MM.1S (cell line): ENCODE measurements at regions not wholly inside any gene's neighbourhood (a gene's known extent, or its start where the extent isn't known, plus 50 kb on each side); places are given as distances from the start of the nearest gene placed in this dataset.
A peak's percentile ranks its signal among the peaks of the same experiment; 100 is the strongest.

ENCODE experiments used
- DNase-seq: peaks from one replicate; pipeline ENCODE4 v3.0.0-alpha.2; 2015
- H2AFZ ChIP-seq: fragments of 300-600 bp; sonication (generic); 2 replicates; pipeline ENCODE4 v1.6.0; 2016; ENCODE audit warnings: antibody characterized with exemption, low read length
- H3F3A ChIP-seq: fragments of 300-600 bp; sonication (generic); 2 replicates; pipeline ENCODE4 v1.6.1; 2016; ENCODE audit warnings: mild to moderate bottlenecking, antibody characterized with exemption, low read length, moderate library complexity, mixed read lengths; ENCODE audit not compliant: insufficient read depth
- H3K27ac ChIP-seq: fragments of 300-600 bp; sonication (generic); 2 replicates; pipeline ENCODE4 v1.5.1; 2016; ENCODE audit warnings: mild to moderate bottlenecking, low read length
- H3K27me3 ChIP-seq: fragments of 300-600 bp; sonication (generic); replicated peaks from 2 replicates; pipeline ENCODE4 v1.6.0; 2016; ENCODE audit warnings: low read length; ENCODE audit not compliant: insufficient read depth
- H3K36me3 ChIP-seq: fragments of 300-600 bp; sonication (generic); replicated peaks from 2 replicates; pipeline ENCODE4 v1.6.1; 2016; ENCODE audit warnings: mild to moderate bottlenecking, low read length, mixed read lengths; ENCODE audit not compliant: insufficient read depth
- H3K4me1 ChIP-seq: fragments of 300-600 bp; sonication (generic); 2 replicates; pipeline ENCODE4 v1.6.1; 2016; ENCODE audit warnings: low read length, mixed read lengths
- H3K4me2 ChIP-seq: fragments of 300-600 bp; sonication (generic); 2 replicates; pipeline ENCODE4 v1.6.0; 2016; ENCODE audit warnings: low read depth, low read length
- H3K4me3 ChIP-seq: fragments of 300-600 bp; sonication (generic); 2 replicates; pipeline ENCODE4 v1.5.1; 2016; ENCODE audit warnings: low read length, mixed read lengths
- H3K79me2 ChIP-seq: fragments of 300-600 bp; sonication (generic); 2 replicates; pipeline ENCODE4 v1.6.1; 2016; ENCODE audit warnings: mixed run types, low read length, mixed read lengths
- H3K9ac ChIP-seq: fragments of 300-600 bp; sonication (generic); 2 replicates; pipeline ENCODE4 v1.6.1; 2016; ENCODE audit warnings: low read length, mixed read lengths
- H3K9me2 ChIP-seq: fragments of 300-600 bp; sonication (generic); replicated peaks from 2 replicates; pipeline ENCODE4 v1.6.1; 2016; ENCODE audit warnings: mild to moderate bottlenecking, low read length, mixed read lengths; ENCODE audit not compliant: insufficient read depth
- H3K9me3 ChIP-seq: fragments of 300-600 bp; sonication (generic); replicated peaks from 2 replicates; pipeline ENCODE4 v1.6.1; 2016; ENCODE audit warnings: mild to moderate bottlenecking, low read length, mixed read lengths; ENCODE audit not compliant: insufficient read depth
- H4K20me1 ChIP-seq: fragments of 300-600 bp; sonication (generic); 2 replicates; pipeline ENCODE4 v1.6.1; 2016; ENCODE audit warnings: mild to moderate bottlenecking, low read length, moderate library complexity, mixed read lengths; ENCODE audit not compliant: insufficient read depth
- EZH2 ChIP-seq: fragments of 300-600 bp; sonication (generic); optimal IDR thresholded peaks from 2 replicates; pipeline ENCODE3; 2017; ENCODE audit warnings: low read depth, mild to moderate bottlenecking, antibody characterized with exemption, low read length, mixed read lengths
- EZH2phosphoT487 ChIP-seq: fragments of 300-600 bp; sonication (generic); IDR thresholded peaks from 2 replicates; pipeline ENCODE4 v1.6.1; 2018; ENCODE audit warnings: antibody characterized with exemption, low read length
- TF ChIP-seq, protein P1 (sequence below): fragments of 300-600 bp; sonication (generic); IDR thresholded peaks from 2 replicates; pipeline ENCODE4 v1.5.1; 2016; ENCODE audit warnings: antibody characterized with exemption, low read length, mixed read lengths

DNA sequence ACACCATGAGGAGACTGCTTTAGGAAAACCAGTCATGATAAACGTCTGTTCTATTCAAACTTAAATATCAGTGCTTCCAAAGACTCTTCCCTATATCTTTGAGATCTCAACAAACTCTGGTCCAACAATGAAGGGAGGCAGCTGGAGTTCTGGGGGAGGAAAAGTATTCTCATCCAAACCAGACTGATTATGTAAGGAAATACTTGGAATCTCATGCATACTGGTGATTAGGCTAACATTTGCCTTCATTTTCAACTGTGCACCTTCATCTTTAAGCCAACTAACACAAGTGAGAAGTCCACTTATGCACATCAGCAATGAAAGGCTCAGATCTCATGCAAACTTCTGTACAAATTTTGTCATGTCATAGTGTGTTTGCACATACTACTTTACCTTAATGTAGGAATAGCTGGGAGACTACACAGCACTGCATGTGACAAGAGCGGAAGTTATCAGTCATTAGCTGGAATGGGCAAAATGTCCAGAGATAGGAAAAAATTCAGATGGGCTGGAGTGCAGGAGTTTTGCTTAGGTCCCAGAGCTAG, 67.5 kb upstream of the STK17B start:
- H3K36me3 ChIP-seq = no peaks in the 10 kb centered on the region

DNA sequence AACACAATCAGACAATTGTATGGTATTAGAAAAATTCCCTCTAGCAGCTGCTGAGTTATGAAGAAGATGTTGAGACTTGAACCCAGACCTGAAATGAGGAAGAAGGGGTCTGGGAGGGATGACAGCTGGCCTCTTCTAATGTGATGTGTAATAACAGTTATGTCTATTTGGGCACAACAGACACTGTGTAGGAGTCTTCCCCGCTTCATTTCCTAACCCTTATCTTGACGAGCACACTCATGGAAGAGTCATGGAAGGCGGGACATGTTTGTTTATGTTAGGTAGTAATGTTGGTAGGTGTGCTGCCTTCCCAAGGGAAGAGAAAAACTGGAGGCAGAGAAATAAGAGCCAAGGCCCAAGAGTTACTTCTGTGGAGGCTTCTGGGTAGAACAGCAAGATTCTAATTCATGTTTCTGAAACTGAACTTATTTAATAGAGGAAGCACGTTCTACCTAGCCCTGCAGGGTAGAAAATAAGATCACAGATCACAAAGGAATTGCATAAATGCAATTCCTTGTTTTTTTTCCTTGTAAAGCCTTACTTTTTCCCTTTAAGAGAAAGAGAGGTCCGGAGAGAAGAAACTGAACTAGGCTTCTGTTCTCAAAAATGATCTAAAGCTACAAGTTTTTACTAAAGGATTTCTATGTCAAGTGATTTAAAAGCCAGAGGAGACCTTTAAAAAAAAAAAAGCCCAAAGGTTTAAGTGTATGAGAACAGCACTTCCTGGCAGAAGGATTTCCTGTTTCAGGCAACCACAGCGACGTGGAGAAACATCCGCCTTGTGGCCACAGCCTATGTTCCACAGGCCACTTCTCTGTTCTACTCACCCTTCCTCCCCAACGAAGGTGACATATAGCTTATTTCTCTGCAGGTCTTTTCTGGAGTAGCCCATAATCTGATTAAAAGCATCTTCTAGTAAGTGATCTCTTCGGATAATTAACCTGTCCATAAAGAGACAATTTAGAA, 68.5 kb upstream of the STK17B start:
- Histone ChIP-seq H3K4me2 (peak overlapping the region; percentile 69), H3K9me3 (no peaks in the 10 kb centered on the region), H3K36me3 (no peaks in the 10 kb centered on the region), H4K20me1 (no peaks in the 10 kb centered on the region), H3K27me3 (no peaks in the 10 kb centered on the region), H3K79me2 (no peaks in the 10 kb centered on the region), H2AFZ (peak overlapping the region; percentile 21), H3F3A (peaks cover 9% of the 10 kb centered on the region), H3K4me1 (peaks cover 37% of the 10 kb centered on the region), H3K4me3 (0 out of 2 replicates have a peak overlapping the region, but pooled peaks have one; percentile 16), H3K9me2 (no peaks in the 10 kb centered on the region), H3K9ac (peak overlapping the region; percentile 47), H3K27ac (peak overlapping the region; percentile 90)
- TF ChIP-seq, protein P1, sequence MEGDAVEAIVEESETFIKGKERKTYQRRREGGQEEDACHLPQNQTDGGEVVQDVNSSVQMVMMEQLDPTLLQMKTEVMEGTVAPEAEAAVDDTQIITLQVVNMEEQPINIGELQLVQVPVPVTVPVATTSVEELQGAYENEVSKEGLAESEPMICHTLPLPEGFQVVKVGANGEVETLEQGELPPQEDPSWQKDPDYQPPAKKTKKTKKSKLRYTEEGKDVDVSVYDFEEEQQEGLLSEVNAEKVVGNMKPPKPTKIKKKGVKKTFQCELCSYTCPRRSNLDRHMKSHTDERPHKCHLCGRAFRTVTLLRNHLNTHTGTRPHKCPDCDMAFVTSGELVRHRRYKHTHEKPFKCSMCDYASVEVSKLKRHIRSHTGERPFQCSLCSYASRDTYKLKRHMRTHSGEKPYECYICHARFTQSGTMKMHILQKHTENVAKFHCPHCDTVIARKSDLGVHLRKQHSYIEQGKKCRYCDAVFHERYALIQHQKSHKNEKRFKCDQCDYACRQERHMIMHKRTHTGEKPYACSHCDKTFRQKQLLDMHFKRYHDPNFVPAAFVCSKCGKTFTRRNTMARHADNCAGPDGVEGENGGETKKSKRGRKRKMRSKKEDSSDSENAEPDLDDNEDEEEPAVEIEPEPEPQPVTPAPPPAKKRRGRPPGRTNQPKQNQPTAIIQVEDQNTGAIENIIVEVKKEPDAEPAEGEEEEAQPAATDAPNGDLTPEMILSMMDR = peak; percentile 16
- no peak for TF ChIP-seq EZH2
- TF ChIP-seq EZH2phosphoT487 = no peak
- peak; percentile 93 for DNase-seq

More for the DNA sequence above, 67.5 kb upstream of the STK17B start:
- DNase-seq = no peak
- H3K27ac ChIP-seq = peak overlapping the region; percentile 90; the same call in 1 of the 2 replicates
- H3K9ac ChIP-seq = no peak overlapping the region
- H3K4me1 ChIP-seq = peaks cover 46% of the 10 kb centered on the region
- H2AFZ ChIP-seq = no peak overlapping the region
- no peaks in the 10 kb centered on the region for H3K27me3 ChIP-seq
- H4K20me1 ChIP-seq = no peaks in the 10 kb centered on the region
- no peak overlapping the region for H3K4me2 ChIP-seq
- peaks cover 18% of the 10 kb centered on the region for H3F3A ChIP-seq
- H3K4me3 ChIP-seq = no peak overlapping the region
- no peaks in the 10 kb centered on the region for H3K79me2 ChIP-seq
- TF ChIP-seq, protein P1 = no peak
- TF ChIP-seq EZH2 (no peak), EZH2phosphoT487 (no peak)
- no peaks in the 10 kb centered on the region for H3K9me3 ChIP-seq
- no peaks in the 10 kb centered on the region for H3K9me2 ChIP-seq

DNA sequence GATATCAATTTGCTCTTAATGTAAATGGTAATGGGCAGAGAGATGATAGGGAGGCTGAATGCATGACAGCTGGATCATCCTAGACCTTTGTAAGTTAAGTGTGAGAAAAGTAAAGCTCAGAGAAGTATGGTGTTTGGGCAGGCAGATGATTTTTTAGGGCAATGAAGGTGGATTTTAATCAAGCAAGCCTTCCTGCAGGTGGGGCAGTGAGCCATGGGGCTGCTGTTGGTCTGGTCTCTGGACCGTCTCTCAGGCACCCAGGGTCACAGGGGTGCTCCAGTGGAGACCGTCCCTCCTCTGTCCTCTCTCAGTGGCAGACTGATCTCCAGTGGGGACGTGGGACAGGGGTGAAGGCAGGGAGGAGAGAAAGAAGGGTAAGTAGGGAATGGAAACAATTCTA, 69.8 kb upstream of the STK17B start:
- no peak for DNase-seq
- no peak overlapping the region for H2AFZ ChIP-seq
- no peaks in the 10 kb centered on the region for H3K9me2 ChIP-seq
- no peaks in the 10 kb centered on the region for H3K27me3 ChIP-seq
- H3K9me3 ChIP-seq = no peaks in the 10 kb centered on the region
- H3K4me2 ChIP-seq = no peak overlapping the region
- no peaks in the 10 kb centered on the region for H3K36me3 ChIP-seq
- no peak overlapping the region for H3K4me3 ChIP-seq
- peaks cover 9% of the 10 kb centered on the region for H3F3A ChIP-seq
- H3K9ac ChIP-seq = no peak overlapping the region
- H4K20me1 ChIP-seq = no peaks in the 10 kb centered on the region
- H3K27ac ChIP-seq = no peak overlapping the region
- H3K4me1 ChIP-seq = peaks cover 37% of the 10 kb centered on the region
- TF ChIP-seq EZH2 (no peak), EZH2phosphoT487 (no peak)
- TF ChIP-seq, protein P1 = no peak
- no peaks in the 10 kb centered on the region for H3K79me2 ChIP-seq
